ENCODE measurements at regions not wholly inside any gene's neighbourhood (a gene's known extent, or its start where the extent isn't known, plus 50 kb on each side); places are given as distances from the start of the nearest gene placed in this dataset.
A peak's percentile ranks its signal among the peaks of the same experiment; 100 is the strongest.
"Not testable (repeated sequence)": the region's sequence is repeated elsewhere in the genome, so short reads cannot be mapped to it uniquely, and the experiment has no call there.

- no peak for DNase-seq (ENCODE audit: low read depth)
Observed at GRCh38 chr5:68983043-68983442, 110.8 kb upstream of the SLC30A5 start.

DNA sequence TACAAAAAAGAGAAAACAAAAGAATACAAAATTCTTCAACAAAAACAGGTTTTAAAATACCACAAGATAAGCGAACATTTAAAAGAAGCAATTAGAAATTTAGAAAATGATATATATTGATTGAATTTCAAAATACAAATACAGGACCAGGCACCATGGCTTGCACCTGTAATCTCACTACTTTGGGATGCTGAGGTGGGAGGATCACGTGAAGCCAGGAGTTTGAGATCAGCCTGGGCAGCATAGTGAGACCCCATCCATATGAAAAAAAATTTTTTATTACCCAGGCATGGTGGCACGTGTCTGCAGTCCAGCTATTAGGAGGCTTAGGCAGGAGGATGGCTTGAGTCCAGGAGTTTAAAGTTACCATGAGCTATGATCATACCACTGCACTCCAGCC lies 109.9 kb upstream of the SLC30A5 start:
- no peak for DNase-seq (ENCODE audit: low read depth)

- no peak for DNase-seq (ENCODE audit: low read depth)
Observed at GRCh38 chr5:68991279-68992084, 102.3 kb upstream of the SLC30A5 start.

- no peak for DNase-seq (ENCODE audit: low read depth)
Observed at GRCh38 chr5:68994645-68995044, 99.2 kb upstream of the SLC30A5 start.

DNA sequence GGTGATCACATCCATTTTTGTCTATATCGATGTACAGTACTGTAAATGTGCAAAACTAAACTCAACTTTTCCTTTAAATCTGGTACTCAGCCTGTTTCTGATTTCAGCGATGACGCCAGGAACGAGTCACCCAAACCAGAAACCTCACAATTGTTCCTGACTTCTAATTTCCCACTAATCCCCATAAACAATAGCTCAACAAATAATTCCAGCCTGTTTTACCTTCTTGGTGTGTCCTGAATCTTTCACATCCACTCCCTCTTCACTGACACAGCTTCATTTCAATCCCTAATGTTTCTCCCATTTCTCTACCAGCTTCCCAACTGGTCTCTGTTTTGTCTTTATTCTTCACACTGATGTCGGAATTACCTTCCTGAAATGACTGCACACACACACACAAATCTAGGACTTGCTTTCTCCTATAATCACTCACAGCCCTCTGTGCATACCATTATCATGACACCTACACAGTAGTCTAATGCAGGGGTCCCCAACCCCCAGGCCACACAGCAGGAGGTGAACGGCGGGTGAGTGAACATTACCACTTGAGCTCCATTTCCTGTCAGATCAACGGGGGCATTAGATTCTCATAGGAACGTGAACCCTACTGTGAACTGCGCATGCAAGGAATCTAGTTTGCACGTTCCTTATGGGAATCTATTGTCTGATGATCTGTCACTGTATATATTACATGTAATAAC lies 97.8 kb upstream of the SLC30A5 start:
- no peak for DNase-seq (ENCODE audit: low read depth)

- DNase-seq (ENCODE audit: low read depth), result no peak
Observed at GRCh38 chr5:68999181-68999580, 94.6 kb upstream of the SLC30A5 start.

DNA sequence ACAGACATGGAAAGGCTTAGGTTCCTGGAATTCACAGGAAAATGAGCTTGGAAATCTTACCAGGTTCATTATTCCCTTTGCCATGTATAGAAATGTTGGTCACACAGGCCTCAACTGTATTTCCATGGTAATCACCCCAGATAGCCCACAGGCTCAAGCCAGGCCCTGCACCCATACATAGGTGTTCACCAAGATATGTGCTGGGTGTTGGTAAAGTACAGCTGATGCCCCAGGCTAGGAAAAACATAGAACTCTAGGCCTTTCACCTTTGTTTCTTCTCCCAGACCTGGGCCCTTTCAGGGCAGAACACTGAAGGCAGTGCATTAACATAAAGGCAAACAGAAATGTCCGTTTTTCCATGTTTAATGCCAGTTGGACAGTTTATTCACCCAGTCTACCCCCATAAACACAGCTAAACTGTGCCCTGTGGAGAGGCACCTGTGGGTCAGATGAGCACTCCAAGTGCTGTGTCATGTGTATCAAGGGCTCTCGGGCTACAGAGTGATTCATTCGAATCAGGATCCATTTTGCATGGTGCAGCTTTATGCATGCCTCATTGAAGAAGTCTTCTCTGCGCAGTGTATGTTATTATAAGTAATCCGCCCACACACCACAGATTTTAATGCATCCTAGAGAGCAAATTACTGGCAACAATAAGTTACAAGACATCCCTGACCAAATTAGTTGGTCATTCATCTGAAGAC lies 93.4 kb upstream of the SLC30A5 start:
- no peak for DNase-seq (ENCODE audit: low read depth)

DNA sequence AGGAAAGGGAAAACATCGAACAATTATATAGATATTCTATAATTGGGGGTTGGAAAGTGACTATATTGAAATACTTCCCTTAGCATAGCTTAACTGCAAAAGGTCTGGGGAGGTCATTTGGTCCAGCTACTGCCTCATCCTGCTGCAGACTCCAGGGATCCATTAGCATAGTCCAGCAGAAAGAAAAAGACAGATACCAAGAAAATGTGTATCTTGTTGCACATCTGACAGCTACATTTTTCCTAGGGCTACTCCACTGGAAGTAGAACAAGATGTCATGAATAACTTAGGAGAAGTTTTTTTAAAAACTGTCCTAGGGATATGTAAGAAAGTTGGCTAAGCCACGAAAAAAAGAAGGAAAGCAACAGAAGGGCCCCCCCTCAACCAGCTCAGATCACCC lies 92.9 kb upstream of the SLC30A5 start:
- DNase-seq (ENCODE audit: low read depth), result no peak

- no peak for DNase-seq (ENCODE audit: low read depth)
Observed at GRCh38 chr5:69001627-69002026, 92.2 kb upstream of the SLC30A5 start.

DNA sequence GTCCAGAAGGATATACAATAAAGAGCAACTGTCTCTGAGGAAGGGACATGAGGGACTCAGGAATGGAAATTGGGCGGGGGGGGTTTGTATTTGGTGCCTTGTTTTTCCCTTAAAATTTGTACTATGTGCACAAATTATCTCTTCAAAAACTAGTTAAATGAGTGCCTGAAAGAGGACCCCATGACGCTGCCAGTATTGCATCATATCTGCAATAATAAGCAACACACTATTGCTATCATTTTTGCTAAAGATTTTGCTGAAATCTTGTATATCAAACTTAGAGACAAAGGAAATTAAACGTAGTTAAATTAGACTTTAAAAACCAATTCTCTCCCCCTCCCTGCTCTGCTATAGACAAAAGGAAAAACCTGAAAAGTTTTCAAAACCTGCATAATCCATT lies 89.7 kb upstream of the SLC30A5 start:
- DNase-seq (ENCODE audit: low read depth), result no peak

- DNase-seq (ENCODE audit: low read depth), result no peak
Observed at GRCh38 chr5:69004676-69005075, 89.1 kb upstream of the SLC30A5 start.

- no peak for DNase-seq (ENCODE audit: low read depth)
Observed at GRCh38 chr5:69006030-69006429, 87.8 kb upstream of the SLC30A5 start.

DNA sequence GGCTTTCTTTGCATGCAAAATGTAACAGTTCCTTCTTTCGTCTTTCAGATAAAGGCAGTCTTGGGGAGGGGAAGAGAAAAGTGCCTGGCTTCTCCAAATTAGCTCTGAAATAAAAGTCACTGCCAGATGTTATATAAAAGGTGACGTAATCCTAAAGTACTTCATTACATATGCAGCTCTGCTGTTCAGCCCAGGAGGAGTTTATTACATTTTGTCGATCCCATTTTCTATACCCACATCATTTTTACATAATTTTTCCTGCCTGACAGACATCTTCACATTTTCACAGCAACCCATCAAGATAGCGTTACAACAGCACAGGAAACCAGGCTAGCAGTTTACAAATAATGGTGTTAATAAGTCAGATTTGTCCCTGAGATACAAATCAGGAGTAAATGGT lies 86.7 kb upstream of the SLC30A5 start:
- DNase-seq (ENCODE audit: low read depth), result no peak

- DNase-seq (ENCODE audit: low read depth), result peak; percentile 20
Observed at GRCh38 chr5:69007726-69008368, 86.0 kb upstream of the SLC30A5 start.

DNA sequence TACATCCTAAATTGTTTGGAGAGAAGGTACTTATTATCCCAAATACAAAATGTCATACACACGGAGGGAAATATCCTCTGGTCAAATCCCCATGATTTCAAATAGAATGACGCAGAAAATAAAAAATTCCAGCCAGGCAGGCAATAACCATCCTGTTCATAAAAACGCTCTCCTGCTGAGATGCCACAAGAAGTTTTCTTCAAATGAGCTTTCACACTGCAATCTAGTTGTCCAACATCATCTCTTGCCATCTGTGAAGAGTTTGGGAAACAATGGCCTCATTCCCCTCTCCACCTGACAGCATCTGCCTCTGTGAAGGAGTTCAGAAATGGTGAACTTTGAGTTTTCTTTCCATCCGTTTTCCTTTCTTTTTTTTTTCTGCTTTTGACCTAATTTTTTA lies 83.3 kb upstream of the SLC30A5 start:
- DNase-seq (ENCODE audit: low read depth), result no peak

DNA sequence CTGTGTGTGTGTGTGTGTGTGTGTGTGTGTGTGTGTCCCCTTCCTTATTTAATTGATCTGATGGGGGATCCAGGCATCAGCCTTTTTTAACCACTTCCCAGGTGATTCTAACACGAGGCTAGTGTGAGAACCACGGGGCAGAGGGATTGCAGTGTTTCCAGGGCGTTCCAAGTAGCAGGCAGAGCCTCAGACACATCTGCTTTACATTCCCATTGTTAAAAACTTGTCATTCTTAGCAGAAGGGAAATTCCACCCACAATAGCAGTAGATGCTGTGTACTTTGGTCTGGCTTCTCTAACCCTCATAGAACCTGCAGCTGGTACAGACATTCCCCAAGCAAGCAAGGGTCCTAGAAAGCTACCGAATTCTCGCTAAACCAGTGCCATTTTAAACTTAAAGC lies 81.9 kb upstream of the SLC30A5 start:
- DNase-seq (ENCODE audit: low read depth), result no peak

- no peak for DNase-seq (ENCODE audit: low read depth)
Observed at GRCh38 chr5:69013481-69013880, 80.3 kb upstream of the SLC30A5 start.

DNA sequence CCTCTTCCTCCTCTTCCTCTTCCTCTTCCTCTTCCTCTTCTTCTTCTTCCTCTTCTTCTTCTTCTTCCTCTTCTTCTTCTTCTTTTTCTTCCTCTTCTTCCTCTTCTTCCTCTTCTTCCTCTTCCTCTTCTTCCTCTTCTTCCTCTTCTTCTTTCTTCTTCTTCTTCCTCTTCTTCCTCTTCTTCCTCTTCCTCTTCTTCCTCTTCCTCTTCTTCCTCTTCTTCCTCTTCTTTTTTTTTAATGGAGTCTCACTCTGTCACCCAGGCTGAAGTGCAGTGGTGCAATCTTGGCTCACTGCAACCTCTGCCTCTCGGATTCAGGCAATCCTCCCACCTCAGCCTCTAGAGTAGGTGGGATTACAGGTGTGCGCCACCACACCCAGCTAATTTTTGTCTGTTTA lies 79.8 kb upstream of the SLC30A5 start:
- DNase-seq (ENCODE audit: low read depth), result not testable (repeated sequence)

DNA sequence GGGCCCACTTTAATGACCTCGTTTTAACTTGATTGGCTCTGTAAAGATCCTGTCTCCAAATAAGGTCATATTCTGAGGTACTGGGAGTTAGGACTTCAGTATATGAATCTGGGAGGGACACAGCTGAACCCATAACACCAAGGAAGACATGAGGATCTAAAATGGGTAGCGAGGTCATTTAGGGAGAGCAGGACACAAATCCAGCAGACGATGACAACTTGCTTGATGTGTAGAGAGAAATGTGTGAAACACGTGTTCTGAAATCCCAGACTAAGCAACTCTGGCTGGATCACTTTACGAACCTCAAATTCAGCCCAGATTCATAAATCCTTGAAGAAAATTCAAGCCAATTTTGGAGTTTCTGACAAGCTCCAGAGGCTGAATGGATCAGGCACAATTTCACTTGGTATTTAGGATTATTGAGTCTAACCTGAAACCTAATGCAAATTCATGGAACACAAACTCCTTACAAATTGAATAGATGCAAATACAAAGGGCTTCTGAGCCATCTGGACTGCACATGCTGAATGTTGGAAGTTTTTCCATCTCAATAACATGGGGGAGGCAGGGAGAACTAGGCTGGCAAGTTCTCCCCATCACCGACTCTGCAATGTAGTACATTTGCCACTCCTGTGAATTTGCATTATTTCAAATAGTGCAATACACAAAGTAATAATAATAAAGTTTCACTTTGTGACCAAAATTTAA lies 74.0 kb upstream of the SLC30A5 start:
- DNase-seq (ENCODE audit: low read depth), result no peak

GRCh38 chr5:69024241-69024651 lies 69.6 kb upstream of the SLC30A5 start:
- DNase-seq (ENCODE audit: low read depth), result no peak

GRCh38 chr5:69029292-69029691 lies 64.5 kb upstream of the SLC30A5 start:
- DNase-seq (ENCODE audit: low read depth), result no peak

Measured in fibroblast of gingiva (primary cell).